ENCODE measurements at regions not wholly inside any gene's neighbourhood (a gene's known extent, or its start where the extent isn't known, plus 50 kb on each side); places are given as distances from the start of the nearest gene placed in this dataset.

GRCh38 chr18:78321402-78321801 lies 658.2 kb upstream of the SALL3 start:
- TF ChIP-seq MXI1 (conservative IDR thresholded peaks at IDR 0.05; ENCODE audit: poor library complexity, severe bottlenecking) (no peak), EZH2 (IDR thresholded peaks at IDR 0.05; ENCODE audit: borderline replicate concordance, insufficient read depth, low read length, poor library complexity, severe bottlenecking) (no peak)
- H3K27me3 ChIP-seq (ENCODE audit: insufficient read depth, low read depth, low read length): no peaks in the 10 kb centered on the region

GRCh38 chr18:78323453-78324197 lies 656.0 kb upstream of the SALL3 start:
- no peak overlapping the region for H3K27ac ChIP-seq (ENCODE audit: low read length)
- no peak overlapping the region for H2AFZ ChIP-seq (ENCODE audit: low read depth, low read length)
- H3K79me2 ChIP-seq (replicated peaks; ENCODE audit: insufficient read depth, low read length): no peaks in the 10 kb centered on the region

More at GRCh38 chr18:78321402-78321801, 658.2 kb upstream of the SALL3 start:
- no peaks in the 10 kb centered on the region for H3K9me2 ChIP-seq (ENCODE audit: insufficient read depth, low read length)
- H3K4me3 ChIP-seq (ENCODE audit: low read length): no peak overlapping the region
- H3K36me3 ChIP-seq (ENCODE audit: insufficient read depth, low read length): no peaks in the 10 kb centered on the region
- no peaks in the 10 kb centered on the region for H3K79me2 ChIP-seq (replicated peaks; ENCODE audit: insufficient read depth, low read length)
- H4K20me1 ChIP-seq (ENCODE audit: insufficient read depth): no peaks in the 10 kb centered on the region
- H3K4me2 ChIP-seq (ENCODE audit: low read length): no peak overlapping the region
- H3F3A ChIP-seq (ENCODE audit: insufficient read depth, low read length, poor library complexity, severe bottlenecking): no peaks in the 10 kb centered on the region
- H2AFZ ChIP-seq (ENCODE audit: low read depth, low read length): no peak overlapping the region
- H3K9ac ChIP-seq (ENCODE audit: low read length): no peak overlapping the region
- no peaks in the 10 kb centered on the region for H3K9me3 ChIP-seq (ENCODE audit: low read length)
- no peak overlapping the region for H3K27ac ChIP-seq (ENCODE audit: low read length)

More at GRCh38 chr18:78323453-78324197, 656.0 kb upstream of the SALL3 start:
- Histone ChIP-seq H3K9me3 (ENCODE audit: low read length) (no peaks in the 10 kb centered on the region), H4K20me1 (ENCODE audit: insufficient read depth) (no peaks in the 10 kb centered on the region), H3K36me3 (ENCODE audit: insufficient read depth, low read length) (no peaks in the 10 kb centered on the region), H3F3A (ENCODE audit: insufficient read depth, low read length, poor library complexity, severe bottlenecking) (no peaks in the 10 kb centered on the region), H3K9me2 (ENCODE audit: insufficient read depth, low read length) (no peaks in the 10 kb centered on the region), H3K4me3 (ENCODE audit: low read length) (no peak overlapping the region), H3K4me2 (ENCODE audit: low read length) (no peak overlapping the region), H3K27me3 (ENCODE audit: insufficient read depth, low read depth, low read length) (no peaks in the 10 kb centered on the region), H3K9ac (ENCODE audit: low read length) (no peak overlapping the region)
- TF ChIP-seq TAF1 (IDR thresholded peaks at IDR 0.05; ENCODE audit: low read depth) (no peak), POLR2AphosphoS5 (IDR thresholded peaks at IDR 0.05) (no peak), REST (IDR thresholded peaks at IDR 0.05; ENCODE audit: borderline replicate concordance) (no peak), MXI1 (conservative IDR thresholded peaks at IDR 0.05; ENCODE audit: poor library complexity, severe bottlenecking) (no peak), SMC3 (conservative IDR thresholded peaks at IDR 0.05; ENCODE audit: poor library complexity) (no peak), EP300 (conservative IDR thresholded peaks at IDR 0.05; ENCODE audit: poor library complexity, severe bottlenecking) (no peak), EZH2 (IDR thresholded peaks at IDR 0.05; ENCODE audit: borderline replicate concordance, insufficient read depth, low read length, poor library complexity, severe bottlenecking) (no peak), RAD21 (conservative IDR thresholded peaks at IDR 0.05) (no peak), CTCF (IDR thresholded peaks at IDR 0.05; ENCODE audit: poor library complexity, severe bottlenecking) (no peak)
